CD4-positive, alpha-beta T cell treated with Interleukin-6 for 4 hours (primary cell): ENCODE measurements at regions not wholly inside any gene's neighbourhood (a gene's known extent, or its start where the extent isn't known, plus 50 kb on each side); places are given as distances from the start of the nearest gene placed in this dataset.
"Not testable (repeated sequence)": the region's sequence is repeated elsewhere in the genome, so short reads cannot be mapped to it uniquely, and the experiment has no call there.

Experiments
- DNase-seq: peaks from one replicate; pipeline ENCODE4 v3.0.0-alpha.2; 2020; ENCODE audit warnings: mixed read lengths

DNA sequence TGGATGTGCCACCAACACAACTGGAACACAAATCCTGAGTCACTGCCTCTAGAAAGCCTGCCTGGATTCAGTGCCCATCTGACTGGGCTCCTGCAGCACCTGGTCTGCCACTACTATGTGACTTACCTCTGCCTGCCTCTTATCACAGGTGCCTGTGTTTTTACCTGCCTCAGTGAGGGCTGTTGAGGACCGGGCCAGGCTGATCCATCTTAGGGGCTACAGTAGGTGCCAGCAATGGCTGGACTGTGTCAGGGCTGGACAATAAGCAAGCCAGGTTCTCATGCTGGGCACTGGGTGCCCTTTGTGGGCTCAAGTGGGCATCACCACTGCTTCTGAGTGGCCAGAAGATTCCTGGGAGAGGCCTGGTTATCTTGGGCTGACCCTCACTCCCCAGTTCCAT, 948.6 kb upstream of the TPTE start:
- DNase-seq: not testable (repeated sequence)

DNA sequence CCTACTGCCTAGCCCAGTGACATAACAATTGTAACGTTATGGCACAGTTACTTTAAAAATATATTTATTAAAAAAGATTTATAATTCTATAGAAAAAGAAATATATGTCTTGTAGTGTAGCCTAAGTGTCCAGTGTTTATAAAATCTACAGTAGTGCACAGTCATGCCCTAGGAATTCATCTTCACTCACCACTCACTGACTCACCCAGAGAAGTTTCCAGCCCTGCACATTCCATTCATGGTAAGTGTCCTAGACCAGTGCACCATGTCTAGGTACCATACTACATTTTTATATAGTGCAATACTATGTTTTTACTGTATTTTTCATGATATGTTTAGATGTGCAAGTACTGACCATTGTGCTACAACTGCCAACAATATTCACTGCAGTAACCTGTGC, 947.9 kb upstream of the TPTE start:
- not testable (repeated sequence) for DNase-seq

DNA sequence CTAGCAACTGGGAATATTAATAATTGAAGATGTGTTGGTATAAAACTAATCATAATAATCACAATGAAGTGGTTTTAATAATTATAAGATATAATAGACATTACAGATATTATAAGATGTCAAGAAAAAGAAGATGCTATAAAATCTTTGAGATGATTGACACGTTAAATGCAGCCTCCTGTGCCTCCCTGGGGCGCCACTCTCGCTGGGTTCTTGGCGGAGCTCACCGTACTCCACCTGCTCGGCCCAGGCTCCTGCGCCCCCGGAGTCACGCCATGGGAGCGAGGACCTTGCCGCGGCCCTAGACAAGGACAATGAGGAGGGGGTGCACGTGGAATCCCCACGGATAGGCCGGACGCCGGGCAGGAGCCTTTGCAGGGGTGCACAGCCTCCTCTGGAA, 942.1 kb upstream of the TPTE start:
- not testable (repeated sequence) for DNase-seq

DNA sequence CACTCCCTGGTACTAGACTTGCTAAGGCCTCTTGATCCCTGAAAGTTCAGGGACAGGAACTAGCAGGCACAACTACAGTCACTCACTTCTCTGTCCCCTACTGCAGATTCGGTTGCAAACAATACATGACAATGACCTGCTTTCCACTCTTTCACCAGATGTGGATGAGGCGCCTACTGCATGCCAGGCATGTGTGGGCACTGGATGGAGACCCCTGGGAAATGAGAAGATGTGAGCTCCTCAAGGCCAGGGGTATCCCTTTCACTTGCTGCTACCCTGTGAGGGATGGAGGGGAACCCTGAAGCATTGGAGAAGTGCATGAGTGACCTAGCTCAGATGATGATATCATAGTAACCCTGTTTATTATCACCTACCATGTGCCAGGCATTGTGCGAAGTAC, 933.4 kb upstream of the TPTE start:
- not testable (repeated sequence) for DNase-seq

DNA sequence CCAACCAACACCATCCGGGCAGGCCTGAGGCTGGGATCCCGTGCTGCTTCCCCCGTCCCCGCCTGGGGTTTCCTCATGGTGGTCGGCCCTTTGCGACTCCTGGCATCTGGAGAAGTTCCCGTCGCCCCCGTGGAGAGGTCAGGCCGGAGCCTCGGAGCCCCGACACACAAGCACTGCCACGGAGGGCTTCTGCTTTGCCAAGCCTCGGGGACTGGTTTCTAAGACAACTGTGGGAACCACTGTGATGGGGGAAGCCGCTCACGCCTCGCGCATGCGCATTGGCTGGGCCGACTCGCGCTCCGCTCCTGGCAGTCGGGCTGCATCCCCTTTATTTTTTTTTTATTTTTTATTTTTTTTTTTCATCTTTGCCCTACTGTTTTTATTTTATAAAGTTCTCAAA, 928.8 kb upstream of the TPTE start:
- DNase-seq: not testable (repeated sequence)

DNA sequence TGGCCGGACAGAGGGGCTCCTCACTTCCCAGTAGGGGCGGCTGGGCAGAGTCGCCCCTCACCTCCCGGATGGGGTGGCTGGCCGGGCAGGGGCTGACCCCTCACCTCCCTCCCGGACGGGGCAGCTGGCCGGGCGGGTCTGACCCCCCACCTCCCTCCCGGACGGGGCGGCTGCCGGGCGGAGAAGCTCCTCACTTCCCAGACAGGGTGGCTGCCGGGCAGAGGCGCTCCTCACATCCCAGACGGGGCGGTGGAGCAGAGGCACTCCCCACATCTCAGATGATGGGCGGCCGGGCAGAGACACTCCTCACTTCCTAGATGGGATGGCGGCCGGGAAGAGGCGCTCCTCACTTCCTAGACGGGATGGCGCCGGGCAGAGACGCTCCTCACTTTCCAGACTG, 927.7 kb upstream of the TPTE start:
- not testable (repeated sequence) for DNase-seq

DNA sequence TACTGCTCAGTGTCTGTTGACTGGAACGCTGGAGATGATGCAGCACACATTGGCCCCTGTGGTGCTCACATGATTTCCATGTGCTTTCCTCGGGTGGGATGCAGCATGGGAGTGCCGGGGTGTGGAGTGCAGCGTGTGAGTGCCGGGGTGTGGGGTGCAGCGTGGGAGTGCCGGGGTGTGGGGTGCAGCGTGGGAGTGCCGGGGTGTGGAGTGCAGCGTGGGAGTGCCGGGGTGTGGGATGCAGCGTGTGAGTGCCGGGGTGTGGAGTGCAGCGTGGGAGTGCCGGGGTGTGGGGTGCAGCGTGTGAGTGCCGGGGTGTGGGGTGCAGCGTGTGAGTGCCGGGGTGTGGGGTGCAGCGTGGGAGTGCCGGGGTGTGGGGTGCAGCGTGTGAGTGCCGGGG, 907.4 kb upstream of the TPTE start:
- not testable (repeated sequence) for DNase-seq

DNA sequence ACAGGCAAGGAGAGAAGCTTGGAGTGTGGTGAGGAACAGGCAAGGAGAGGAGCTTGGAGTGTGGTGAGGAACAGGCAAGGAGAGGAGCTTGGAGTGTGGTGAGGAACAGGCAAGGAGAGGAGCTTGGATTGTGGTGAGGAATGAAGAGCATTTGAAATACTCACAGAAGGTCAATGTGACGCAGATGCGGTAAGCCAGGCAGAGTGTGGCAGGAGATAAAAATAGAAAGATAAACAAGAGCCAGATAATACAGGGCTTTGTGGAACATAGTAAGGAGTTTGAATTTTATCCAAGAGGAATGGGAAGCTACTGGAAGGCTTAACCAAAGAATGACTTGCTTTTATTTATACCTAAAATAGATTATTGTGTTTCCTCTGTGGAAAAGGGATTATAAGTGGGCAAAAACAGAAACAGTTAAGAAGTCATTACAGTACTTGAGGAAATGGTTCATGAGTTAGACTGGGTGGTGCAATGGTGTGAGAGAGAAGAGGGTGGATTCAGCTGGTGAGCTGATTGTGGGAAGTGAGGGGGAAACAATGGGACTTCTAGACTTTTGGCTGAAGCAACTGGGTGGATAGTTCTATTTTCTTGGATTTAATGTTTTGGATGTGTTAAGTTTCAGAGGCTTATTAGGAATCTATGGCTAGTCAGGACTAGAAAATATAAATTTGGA, 900.1 kb upstream of the TPTE start:
- not testable (repeated sequence) for DNase-seq

DNA sequence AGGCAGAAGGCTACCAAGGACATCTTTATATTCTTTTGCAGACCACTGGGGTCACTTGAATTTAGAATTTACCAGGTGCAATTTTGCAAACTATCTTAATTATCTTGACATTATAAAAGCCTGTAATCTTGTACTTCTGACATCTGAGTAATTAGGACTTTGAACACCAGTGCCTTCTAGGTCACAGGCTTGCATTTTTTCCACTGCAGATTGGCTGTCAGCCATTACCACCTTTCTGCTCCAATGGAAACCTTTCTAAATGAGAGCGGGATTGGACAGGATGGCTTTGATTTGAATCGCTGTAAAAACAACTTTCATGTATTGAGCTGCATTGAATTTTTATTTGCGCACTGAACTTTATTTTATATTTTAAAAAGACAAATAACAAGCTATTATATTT, 893.3 kb upstream of the TPTE start:
- not testable (repeated sequence) for DNase-seq

DNA sequence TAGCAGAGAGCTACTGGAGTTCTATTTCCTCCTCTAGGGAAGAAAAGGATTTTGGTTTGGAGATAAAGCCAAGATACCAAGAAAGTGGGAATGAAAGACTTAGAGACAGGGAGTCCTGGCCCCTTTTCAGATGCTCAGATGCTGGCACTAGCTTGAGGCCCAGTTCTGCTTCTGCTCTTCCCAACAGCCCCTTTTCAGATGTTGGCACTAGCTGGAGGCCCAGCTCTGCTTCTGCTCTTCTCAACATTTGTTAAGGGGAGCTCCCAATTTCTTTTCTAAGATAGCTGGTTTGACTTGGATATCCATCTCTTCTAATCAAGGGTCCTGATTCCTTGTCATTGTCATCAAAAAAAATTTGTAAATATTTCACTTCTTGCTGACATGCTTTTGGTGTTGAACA, 874.0 kb upstream of the TPTE start:
- not testable (repeated sequence) for DNase-seq

DNA sequence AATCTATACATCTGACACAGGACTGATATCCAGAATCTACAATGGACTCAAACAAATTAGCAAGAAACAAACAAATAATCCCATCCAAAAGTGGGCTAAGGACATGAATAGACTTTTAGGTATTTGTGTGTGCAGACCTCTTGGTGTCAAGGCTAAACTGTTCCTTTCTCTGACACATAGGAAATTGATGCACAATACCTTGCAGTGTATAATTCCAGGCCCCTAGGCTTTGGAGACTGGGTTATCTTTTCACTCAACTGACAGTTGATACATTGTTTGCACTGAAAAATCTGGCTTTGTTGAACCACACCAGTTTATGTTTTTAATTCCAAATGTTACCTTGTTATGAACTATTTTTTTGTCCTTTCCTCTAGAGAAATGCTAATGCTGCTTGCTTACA, 873.1 kb upstream of the TPTE start:
- DNase-seq: not testable (repeated sequence)

DNA sequence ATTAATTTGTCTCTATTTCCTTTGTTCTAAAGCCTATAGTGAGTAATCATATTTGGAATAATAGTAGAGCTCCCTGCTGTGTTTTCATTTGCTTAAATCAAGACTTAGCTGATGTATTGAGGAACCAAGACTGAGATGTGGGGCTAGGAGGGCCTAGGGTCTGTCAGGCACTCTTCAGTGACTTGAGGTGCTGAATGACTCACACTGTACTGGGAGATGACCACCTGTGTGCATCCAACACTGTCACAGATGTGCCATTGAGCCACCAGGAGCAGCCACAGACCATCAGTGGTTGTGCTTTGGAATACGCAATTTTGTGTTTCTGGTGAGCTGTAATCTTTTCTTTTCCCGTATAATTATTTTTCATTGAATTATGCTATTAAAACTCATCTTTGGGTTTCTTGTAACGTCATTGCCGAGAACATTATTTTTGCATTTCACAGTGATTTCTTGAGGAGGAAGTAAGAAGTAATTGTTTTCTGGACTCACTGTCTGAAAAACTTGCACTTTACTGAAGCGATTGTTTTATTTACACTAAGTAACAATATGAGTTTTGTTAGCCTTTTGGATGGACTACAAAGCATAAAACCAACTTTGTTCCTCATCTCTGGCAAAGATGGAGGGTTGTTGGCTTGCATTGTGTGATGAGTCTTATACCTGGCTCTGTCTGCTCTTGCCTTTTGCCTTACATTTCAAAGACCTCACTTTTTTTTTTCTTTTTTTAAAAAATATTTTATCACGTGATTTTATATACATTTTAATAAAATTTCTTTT, 872.2 kb upstream of the TPTE start:
- not testable (repeated sequence) for DNase-seq

DNA sequence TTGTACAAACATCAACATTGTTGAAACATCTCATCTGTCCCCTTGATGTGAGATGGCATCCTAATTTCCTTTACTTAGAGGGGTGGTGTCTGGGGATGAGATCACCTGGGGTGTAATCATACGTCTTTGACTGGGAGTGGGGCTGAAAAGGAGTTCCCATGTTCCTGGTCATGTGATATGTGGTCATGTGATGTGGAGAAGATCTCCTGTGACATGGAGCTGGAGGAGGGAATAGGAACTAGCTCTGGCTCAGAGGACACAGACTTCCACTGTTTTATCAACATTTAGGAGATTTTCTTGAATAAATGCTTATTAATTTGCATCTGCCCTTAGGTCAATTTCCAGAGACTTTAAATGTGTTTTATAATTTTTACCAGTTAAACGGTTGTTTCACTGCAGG, 868.6 kb upstream of the TPTE start:
- not testable (repeated sequence) for DNase-seq

DNA sequence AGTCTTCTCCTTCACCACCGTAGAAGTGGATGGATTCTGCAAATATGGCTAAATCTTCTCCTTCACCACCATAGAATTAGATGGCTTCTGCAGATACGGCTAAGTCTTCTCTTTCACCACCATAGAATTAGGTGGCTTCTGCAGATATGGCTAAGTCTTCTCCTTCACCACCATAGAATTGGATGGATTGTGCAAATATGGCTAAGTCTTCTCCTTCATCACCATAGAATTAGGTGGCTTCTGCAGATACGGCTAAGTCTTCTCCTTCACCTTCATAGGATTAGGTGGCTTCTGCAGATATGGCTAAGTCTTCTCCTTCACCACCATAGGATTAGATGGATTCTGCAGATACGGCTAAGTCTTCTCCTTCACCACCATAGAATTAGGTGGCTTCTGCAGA, 866.2 kb upstream of the TPTE start:
- not testable (repeated sequence) for DNase-seq

DNA sequence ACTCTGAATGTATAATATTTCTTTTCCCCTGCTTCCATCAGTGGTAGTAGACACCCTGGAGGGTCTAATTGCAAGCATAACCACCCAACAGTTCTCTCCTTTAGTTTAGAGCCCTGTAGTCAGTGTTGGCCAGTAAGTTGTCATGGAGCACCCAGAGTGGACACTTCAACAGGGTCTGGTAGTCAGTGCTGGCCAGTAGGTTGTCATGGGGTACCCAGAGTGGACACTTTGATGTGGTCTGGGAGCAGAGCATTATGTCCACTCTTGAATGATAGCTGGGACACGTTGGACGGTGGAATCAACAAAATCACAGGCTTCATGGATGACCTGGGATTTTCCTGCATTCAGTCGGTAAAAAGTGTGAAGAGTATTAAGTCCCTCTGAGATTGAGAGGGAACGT, 864.9 kb upstream of the TPTE start:
- DNase-seq: not testable (repeated sequence)

DNA sequence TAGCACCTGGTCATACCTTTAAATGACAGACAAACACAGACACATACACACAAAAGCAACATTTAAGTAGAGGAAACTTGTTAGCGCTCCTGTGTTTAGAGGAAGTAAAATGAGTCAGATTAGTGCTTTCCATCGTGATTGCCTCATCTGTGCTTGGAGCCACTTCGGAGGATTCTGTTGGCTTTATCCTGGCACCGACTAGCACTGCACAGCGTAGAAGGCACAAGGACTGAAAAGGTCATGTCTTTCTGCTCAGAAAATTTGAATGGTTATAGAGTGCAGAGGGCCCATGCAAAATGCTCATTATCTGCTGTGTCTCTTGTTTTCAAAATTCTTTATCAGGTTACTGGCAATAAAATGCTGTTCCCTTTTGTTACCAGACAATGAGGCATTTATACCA, 863.6 kb upstream of the TPTE start:
- DNase-seq: not testable (repeated sequence)

DNA sequence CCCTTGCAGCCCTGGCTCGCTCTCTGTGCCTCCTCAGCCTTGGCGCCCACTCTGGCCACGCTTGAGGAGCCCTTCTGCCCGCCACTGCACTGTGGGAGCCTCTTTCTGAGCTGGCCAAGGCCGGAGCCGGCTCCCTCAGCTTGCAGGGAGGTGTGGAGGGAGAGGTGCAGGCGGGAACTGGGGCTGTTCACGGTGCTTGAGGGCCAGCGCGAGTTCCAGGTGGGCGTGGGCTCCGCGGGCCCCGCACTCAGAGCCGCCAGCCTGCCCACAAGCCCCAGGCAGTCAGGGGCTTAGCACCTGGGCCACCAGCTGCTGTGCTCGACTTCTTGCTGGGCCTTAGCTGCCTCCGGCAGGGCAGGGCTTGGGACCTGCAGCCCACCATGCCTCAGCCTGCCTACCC, 861.5 kb upstream of the TPTE start:
- not testable (repeated sequence) for DNase-seq

DNA sequence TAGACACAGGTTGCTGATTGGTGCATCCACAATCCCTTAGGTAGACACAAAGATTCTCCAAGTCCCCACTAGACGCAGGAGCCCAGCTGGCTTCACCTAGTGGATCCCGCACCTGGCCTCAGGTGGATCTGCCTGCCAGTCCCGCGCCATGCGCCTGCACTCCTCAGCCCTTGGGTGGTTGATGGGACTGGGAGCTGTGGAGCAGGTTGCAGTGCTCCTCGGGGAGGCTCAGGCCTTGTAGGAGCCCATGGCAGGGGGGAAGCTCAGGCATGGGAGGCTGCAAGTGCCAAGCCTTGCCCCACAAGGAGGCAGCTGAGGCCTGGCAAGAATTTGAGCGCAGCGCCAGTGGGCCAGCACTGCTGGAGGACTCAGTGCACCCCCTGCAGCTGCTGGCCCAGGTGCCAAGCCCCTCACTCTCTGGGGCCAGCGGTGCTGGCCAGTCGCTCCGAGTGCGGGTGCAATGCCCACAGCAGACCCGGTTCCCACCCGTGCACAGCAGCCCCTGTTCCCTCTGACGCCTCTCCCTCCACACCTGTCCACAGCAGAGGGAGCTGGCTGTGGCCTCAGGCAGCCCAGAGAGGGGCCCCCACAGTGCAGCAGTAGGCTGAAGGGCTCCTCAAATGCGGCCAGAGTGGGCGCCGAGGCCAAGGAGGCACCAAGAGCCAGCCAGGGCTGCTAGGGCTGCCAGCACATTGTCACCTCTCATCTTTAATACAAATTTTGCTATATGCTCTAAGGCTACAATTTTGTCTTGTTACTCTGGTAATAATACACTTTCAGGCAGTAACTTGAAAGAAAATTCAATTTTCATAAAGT, 857.3 kb upstream of the TPTE start:
- DNase-seq: not testable (repeated sequence)

DNA sequence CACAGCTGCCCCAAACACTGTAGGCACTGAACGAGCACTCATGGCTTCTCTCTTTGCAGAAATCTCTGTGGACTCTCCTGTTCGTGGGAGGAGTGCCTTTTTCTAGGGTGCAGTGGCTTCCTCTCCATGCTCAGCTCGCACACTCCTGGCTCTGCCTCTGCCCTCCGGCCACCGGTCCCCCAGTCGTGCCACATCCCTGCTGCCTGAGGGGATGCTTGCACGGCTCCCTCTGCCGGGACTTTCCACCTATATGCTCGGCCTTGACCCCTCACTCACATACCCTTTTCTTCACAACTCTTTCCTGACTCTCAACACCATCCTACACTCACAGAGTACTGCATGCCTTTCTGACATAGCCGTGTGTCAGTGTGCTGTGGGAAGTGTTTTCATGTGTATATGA, 845.6 kb upstream of the TPTE start:
- DNase-seq: not testable (repeated sequence)

DNA sequence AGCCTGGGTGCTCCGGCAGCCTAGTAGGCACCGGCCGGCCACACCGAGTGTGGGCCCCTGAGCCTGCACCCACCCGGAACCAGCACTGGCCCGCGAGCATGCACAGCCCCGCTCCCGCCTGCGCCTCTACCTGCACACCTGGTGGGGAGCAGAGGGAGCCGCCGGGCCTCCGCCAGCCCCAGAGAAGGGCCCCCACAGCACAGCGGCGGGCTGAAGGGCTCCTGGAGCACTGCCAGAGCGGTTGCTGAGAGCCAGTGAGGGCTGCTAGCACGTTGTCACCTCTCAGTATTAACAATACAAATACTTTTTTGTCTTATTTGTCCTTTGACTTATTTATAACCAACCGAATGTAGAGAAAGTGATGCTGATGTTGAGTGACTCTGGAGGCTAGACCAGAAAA, 842.4 kb upstream of the TPTE start:
- DNase-seq: not testable (repeated sequence)

DNA sequence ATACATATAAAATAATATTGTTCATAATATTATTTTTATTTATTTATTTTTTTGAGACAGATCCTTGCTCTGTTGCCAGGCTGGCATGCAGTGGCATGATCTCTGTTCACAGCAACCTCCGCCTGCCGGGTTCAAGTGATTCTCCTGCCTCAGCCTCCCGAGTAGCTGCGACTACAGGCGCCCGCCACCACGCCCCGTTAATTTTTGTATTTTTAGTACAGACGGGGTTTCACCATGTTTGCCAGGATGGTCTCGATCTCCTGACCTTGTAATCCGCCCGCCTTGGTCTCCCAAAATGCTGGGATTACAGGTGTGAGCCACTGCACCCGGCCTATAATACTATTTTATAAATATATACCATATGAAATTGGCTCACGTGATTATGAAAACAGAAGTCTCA, 832.4 kb upstream of the TPTE start:
- DNase-seq: not testable (repeated sequence)

DNA sequence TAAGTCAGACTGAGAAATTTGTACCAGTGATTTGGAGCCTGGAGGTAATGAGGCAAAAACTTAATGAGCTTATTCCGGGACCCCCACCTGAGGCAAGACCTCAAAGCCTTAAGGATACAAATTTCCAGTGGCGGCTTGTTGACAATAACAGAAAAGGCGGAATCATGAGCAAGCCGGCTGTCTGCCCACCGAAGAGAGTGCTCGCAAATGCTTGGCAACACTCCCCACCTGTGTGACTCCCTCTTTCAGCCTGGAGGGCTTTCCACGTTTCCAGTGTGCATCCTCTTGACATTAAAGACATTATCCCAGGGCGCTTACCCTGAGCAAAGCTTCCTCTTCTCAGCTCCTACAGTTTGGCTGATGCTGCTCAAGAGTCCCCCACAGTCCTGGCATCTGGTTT, 830.4 kb upstream of the TPTE start:
- DNase-seq: not testable (repeated sequence)

DNA sequence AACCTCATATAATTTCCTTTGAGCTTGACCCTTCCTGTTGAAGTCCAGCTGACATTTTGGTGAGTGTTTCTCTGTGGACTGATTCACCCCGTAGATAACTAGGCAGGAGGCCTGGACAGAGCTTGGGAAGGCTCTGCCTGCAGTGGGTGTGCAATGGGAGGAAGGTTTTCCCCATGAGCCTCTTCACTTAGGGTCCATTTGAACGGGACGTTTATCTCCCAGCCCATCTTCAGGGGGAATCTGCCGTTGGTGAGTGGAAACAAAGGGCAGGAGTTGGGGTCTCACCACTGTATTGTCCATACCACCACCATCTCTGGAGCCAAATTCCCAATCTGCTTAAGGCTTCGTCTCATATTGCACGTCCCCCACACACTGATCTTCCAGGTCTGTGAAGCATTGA, 825.6 kb upstream of the TPTE start:
- not testable (repeated sequence) for DNase-seq

DNA sequence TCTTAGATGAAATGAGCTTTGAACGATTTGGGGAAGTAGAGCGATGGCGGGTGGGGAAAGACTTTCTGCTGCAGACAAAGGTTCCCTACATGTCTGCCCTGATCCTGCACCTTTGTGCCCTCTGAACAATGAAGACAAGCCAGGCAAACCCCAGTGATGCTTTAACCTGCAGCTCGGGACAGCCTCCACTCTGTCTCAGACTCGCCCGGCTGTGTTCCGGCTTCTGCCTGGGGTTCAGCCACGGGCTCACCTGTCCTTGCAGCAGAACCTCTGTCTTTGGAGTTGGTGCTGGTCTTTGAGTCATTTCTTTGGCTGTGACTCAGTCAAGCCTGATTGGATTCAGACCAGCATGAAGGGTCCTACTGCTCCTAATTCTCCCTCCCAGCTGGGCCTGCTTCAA, 823.6 kb upstream of the TPTE start:
- DNase-seq: not testable (repeated sequence)
